ENCODE measurements at regions not wholly inside any gene's neighbourhood (a gene's known extent, or its start where the extent isn't known, plus 50 kb on each side); places are given as distances from the start of the nearest gene placed in this dataset.
"Not testable (repeated sequence)": the region's sequence is repeated elsewhere in the genome, so short reads cannot be mapped to it uniquely, and the experiment has no call there.

DNA sequence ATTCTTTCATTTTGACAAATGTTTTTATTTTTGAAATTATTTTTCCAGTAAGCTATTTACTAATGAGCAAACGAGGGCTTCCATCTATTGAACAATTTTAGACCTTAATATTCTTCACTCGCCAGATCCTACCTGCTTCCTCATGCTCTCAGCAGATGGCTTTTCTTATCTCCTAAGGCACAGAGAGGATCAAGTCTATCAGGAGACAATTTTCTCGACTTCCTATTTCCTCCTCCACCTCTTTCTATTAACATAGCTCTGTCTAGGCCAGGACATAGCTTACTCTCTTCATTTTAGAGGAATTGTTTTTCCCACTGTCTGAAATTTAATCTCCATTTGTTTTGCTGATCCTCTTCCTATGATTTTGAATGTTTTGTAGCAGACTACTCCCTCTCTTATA is 87.0 kb upstream of the MAN1A1 start:
- Histone ChIP-seq H3K4me3 (no peak overlapping the region), H3K27ac (no peak overlapping the region)
- TF ChIP-seq, protein P1, sequence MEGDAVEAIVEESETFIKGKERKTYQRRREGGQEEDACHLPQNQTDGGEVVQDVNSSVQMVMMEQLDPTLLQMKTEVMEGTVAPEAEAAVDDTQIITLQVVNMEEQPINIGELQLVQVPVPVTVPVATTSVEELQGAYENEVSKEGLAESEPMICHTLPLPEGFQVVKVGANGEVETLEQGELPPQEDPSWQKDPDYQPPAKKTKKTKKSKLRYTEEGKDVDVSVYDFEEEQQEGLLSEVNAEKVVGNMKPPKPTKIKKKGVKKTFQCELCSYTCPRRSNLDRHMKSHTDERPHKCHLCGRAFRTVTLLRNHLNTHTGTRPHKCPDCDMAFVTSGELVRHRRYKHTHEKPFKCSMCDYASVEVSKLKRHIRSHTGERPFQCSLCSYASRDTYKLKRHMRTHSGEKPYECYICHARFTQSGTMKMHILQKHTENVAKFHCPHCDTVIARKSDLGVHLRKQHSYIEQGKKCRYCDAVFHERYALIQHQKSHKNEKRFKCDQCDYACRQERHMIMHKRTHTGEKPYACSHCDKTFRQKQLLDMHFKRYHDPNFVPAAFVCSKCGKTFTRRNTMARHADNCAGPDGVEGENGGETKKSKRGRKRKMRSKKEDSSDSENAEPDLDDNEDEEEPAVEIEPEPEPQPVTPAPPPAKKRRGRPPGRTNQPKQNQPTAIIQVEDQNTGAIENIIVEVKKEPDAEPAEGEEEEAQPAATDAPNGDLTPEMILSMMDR (IDR thresholded peaks at IDR 0.05) = no peak
- DNase-seq (ENCODE audit: low spot score) = no peak

DNA sequence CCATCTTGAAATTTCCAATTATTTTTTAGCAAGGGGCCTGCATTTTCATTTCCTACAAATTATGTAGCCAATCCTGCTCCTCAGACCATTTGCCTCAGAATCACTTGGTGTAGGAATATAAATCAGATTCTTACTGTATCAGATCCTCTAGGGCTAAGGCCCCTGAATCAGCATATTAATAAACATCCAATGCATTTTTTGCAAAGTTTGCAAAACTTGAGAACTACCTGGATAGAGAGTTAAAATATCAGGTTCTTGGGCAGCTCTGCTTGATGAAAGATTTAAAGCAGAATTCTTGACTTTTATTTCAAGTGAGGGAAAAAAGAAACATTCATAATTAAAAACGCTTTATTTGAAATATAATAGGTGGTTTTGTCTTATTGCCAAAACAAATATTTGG is 82.2 kb upstream of the MAN1A1 start:
- DNase-seq (ENCODE audit: low spot score) = no peak
- TF ChIP-seq, protein P1 (IDR thresholded peaks at IDR 0.05) = no peak
- H3K4me3 ChIP-seq = no peak overlapping the region
- no peak overlapping the region for H3K27ac ChIP-seq

DNA sequence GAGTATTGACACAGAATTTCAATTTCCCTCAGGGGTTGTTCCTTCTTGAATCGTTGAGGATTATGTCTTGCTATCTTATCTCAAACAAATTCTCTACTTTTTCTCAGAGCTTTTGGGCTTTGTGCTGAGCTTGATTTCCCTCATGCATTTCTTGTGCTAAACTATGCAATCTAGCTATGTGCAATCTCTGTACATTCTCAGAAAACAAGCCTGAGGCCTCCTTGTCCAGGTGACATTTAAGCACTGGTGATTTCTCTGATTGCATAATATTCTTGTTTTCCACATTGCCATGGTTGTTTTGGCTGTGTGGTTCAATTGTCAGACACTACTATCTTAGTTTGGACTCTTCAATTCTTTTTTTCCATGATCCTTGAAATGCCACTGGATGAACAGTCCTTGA is 81.2 kb upstream of the MAN1A1 start:
- H3K27ac ChIP-seq = no peak overlapping the region
- no peak overlapping the region for H3K4me3 ChIP-seq
- TF ChIP-seq, protein P1 (IDR thresholded peaks at IDR 0.05) = no peak
- no peak for DNase-seq (ENCODE audit: low spot score)

DNA sequence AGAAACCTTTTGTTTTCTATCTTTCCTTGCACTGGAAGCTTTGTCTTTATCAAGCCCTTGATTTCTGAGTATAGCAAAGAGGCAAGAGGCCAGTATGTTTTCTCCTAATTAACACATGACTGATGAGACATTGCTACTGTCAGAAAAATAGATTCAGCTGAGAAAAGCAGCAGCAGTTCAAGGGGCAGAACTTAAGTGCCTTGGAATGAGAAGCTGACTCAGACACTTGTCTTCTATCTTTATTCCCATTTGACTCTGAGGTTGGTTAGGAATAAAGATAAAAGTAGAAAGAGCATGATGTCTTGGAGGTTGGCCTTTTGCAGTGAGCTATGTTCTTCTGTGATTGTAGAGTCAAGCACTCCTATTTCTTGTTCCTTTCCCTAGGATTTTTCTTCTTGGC is 79.1 kb upstream of the MAN1A1 start:
- Histone ChIP-seq H3K27ac (no peak overlapping the region), H3K4me3 (no peak overlapping the region)
- TF ChIP-seq, protein P1 (IDR thresholded peaks at IDR 0.05) = no peak
- DNase-seq (ENCODE audit: low spot score) = no peak

DNA sequence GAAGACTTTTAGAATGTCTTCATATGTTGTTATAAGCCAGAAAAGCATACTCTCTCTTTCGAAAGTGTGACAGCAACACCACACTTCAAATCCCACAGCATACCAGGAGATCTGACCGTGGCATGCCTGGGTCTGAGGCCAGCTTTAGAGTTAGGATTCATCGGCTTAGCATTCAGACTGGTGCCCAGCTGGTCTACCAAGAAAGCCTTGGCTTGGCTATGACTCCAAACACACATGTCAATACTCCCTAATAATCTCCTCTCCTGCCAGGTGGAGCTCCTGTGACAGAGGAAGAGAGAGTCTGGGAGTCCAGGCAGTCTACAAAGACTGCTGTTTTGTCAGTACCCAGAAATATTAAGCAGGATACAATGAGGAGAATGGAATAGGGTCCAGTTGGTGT is 77.1 kb upstream of the MAN1A1 start:
- no peak for DNase-seq (ENCODE audit: low spot score)
- no peak overlapping the region for H3K27ac ChIP-seq

DNA sequence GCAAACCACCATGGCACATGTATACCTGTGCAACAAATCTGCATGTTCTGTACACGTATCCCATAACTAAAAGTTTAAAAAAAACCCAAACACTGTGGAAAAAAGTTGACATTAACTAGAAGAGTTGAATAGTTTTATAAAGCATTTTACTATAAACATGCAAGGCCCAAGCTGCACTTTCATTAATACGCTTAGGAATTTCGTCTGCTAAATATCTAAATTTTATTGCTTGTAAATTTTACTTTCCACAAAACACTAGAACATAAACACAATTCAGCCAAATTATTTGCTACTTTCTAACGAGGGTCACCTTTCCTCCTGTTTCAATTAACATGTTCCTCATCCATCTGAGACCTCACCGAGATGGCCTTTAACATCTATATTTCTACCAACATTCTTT is 74.4 kb upstream of the MAN1A1 start:
- Histone ChIP-seq H3K27ac (no peak overlapping the region), H3K4me3 (no peak overlapping the region)
- DNase-seq (ENCODE audit: low spot score) = no peak
- TF ChIP-seq, protein P1 (IDR thresholded peaks at IDR 0.05) = no peak

More for the DNA sequence above, 77.1 kb upstream of the MAN1A1 start:
- TF ChIP-seq, protein P1 (IDR thresholded peaks at IDR 0.05) = no peak
- H3K4me3 ChIP-seq = no peak overlapping the region

DNA sequence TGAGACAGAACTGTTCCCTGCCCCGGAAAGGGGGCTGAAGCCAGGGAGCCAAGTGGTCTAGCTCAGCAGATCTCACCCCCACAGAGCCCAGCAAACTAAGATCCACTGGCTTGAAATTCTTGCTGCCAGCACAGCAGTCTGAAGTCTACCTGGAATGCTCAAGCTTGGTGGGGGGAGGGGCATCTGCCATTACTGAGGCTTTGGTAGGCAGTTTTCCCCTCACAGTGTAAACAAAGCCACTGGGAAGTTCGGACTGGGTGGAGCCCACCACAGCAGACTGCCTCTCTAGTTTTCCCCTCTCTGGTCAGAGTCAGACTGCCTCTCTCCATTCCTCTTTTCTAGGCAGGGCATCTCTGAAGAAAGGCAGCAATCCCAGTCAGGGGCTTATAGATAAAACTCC is 68.5 kb upstream of the MAN1A1 start:
- H3K27ac ChIP-seq; H3K4me3 ChIP-seq; DNase-seq (ENCODE audit: low spot score): not testable (repeated sequence)

DNA sequence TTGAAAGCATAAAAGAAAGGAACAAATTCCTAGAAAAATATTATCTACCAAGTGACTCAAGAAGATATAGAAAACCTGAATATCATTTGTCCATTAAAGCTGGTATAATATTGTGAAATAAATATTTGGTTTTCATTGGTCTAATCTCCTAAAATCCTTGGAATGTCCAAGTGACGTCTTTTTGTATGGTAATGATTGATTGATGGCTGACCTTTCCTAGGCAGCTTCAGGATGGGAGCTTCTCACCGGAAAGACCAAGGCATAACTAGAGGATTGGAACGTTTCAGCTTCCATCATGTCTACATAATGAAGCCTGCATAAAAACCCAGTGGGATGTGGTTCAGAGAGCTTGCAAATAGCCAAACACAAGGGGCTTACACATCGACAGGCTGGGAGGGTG is 57.6 kb upstream of the MAN1A1 start:
- no peak for DNase-seq (ENCODE audit: low spot score)
- no peak overlapping the region for H3K4me3 ChIP-seq
- TF ChIP-seq, protein P1 (IDR thresholded peaks at IDR 0.05) = no peak
- no peak overlapping the region for H3K27ac ChIP-seq

DNA sequence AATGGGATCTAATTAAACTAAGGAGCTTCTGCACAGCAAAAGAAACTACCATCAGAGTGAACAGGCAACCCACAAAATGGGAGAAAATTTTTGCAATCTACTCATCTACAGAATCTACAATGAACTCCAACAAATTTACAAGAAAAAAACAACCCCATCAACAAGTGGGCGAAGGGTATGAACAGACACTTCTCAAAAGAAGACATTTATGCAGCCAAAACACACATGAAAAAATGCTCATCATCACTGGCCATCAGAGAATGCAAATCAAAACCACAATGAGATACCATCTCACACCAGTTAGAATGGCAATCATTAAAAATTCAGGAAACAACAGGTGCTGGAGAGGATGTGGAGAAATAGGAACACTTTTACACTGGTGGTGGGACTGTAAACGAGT is 55.6 kb upstream of the MAN1A1 start:
- H3K27ac ChIP-seq; DNase-seq (ENCODE audit: low spot score); H3K4me3 ChIP-seq: not testable (repeated sequence)
